CD4-positive, alpha-beta T cell treated with Interleukin-10 for 1 hour (primary cell): ENCODE measurements at regions not wholly inside any gene's neighbourhood (a gene's known extent, or its start where the extent isn't known, plus 50 kb on each side); places are given as distances from the start of the nearest gene placed in this dataset.

Source experiments
- DNase-seq: peaks from one replicate; pipeline ENCODE4 v3.0.0-alpha.2; 2020

DNA sequence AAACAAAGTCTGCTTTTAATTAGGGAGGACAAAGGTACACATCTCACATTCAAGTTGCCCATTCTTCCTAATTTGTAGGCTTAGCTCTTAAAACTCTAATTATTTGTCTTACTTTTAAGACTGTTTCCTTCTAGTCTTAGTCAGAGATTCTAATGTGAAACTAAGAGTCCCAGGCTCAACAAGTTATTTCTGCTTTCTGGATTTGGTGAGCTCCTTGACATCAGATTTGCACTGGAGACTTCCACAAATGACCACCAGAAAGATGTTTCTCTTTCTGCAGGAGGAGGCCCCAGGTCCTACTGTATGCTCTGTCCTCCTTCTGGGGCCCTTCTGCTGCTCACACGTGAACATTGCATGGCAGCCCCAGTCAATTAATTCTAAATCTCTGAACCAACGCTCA lies 194.2 kb upstream of the JUN start:
- DNase-seq: no peak

DNA sequence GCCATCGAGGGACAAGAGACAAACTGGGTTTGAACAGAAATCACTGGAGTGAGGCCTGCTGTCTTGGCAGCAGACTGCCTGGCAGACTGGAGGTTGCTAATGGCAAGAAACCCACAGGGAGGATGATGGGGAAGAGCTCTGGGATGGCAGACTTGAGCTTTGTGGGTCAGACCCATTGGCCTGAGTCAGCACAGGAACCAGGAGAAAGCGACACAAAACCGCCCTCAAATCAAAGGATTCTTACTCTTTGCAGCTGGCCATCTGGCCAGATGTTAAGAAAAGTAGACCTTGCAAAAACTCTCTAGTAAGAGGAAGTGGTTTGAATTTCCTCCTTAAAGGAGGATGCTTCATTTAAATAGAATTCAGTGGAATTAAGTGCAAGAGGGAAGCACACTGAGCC lies 195.2 kb upstream of the JUN start:
- DNase-seq: no peak

DNA sequence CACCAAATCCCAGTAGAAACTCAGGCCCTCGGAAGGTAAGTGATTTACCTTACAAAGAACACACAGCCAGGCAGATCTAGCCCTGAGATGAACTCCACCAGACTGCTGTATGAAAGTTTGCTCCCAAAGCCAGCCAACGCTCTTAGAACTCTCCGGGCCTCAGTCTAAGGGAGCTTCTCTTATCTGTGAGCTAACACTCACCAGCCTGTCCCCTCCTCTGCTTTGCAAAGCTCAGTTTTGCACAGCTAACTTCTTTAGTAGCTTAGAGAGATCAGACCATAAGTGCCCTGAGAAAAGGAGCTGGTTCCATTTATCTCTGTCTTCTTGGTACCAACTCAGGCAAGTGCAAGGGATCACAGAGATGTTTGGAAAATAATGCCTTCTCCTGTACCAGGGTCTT lies 195.8 kb upstream of the JUN start:
- DNase-seq: no peak

DNA sequence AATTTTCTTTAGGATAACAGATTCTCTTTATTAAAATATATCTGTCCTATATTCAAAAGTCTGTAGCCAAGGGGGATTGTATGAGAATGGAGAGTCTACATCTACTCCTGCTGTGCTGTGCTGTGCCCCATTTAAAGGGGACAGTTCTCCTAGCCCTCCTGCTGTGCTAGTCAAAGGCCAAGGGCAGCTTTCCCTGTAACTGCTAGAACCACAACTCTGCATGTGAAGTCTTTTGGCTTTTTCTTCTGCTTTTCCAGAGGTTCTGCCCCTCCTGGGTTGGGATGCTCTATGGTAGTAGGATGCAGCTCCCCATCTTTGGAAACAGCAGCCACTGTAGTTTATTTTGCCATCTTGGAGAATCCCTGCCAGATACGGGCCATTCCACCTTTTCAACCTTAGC lies 197.5 kb upstream of the JUN start:
- DNase-seq: no peak

DNA sequence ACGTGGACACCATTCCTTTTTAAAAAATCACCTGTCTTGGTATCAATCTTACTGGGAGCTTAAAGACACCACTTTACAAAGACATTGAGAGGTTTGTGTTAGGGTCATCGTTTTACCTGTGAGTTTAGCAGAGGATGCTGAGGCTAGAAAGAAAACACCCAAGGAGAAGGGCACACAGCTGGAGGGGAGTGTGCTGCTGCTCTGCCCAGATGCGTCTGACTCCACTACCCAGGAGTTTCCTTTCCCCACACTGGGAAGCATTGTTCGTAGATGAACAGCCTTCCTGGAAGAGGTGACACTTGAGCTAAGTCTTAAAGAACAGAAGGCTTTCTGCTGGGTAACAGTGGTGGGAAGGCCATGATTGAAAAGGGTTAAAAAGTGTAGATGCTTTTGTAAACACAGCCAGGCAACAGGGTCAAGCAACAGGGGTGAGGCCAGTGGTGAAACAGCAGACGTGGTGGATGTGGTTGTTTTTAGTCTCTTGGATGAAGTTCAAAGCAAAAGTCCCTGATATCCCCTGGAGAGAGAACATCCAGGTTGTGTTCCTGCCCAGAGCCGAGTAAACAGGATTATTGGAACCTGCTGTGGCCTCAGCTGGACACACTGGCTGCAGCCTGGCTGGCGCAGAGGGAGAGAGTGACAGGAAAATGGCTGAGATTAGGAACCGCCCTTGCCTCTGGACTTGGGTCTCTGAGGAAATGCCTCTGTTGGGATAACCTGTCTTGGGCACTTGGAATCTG lies 198.6 kb upstream of the JUN start:
- no peak for DNase-seq

DNA sequence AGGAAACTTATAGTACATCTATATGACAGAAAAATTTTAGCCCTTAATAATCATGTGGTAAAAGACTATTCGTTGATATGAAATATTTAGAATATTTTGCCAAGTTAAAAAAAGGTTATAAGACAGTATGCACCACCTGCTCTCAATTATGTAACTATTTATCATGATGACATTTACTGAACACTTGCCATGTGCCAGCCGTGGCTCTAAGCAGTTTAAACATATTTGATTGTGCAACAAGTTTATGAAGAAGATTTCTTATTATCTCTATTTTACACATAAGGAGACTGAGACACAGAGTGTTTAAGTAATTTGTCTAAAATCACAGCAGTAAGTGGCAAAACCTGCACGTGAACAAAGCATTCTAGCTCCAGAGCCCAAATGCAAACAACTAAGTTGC lies 199.3 kb upstream of the JUN start:
- DNase-seq: no peak

DNA sequence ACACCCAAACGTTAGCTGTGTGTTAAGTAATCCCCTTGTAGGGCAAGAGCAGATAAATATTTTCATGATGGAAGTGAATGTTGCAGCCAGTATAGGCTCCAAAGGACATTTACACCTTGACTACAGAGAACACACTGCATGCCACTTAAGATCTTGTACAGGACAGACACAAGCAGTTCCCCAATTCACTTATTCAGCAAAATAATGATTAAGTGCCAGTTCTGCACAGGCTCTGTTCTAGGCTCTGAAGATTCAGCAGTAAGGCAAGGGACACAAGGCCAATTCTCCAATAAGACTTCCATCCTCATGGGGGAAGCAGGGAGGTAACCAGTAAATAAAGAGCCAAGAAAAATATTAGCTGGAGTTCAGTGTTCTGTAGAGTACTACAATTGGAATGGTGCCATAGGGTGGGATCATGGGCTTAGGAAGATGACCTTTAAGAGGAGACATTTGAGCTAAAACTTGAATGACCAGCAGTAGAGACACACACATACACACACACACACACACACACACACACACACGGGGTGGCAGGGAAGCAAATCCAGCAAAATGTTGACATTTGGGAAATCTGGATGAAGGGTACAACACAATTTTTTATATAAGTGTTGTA lies 199.9 kb upstream of the JUN start:
- no peak for DNase-seq

DNA sequence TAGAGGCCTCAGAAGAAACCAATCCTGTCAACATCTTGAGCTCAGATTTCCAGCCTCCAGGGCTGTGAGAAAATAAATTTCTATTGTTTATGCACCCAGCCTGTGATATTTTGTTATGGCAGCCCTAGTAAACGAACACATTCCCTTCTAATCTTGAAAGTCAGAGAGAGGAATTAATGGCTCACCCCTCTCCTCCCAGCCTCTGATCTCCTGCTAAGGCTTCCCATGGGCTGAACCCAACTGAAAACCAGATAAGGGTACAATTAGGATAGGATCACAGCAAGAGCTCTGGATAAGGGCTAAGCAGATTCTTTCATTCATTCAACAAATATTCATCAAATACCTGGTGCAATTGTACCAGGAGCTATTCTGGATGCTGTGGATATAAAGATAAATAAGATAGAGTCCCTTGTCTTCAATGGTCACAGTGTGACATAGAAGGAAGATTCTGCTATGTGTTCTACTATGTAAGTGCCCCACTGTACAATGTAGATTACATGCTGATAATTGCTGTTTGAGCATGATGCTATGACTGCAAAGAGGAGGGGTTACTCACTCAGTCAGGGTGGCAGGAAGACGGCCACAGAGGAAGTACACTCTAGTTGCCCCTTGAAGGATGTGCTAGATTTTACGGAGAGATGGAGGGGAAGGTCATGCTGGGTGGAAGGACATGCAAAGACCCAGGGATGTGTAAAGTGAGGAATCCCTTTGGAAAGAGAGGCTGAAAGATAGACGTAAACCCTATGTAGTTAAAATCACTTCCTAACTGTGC lies 203.3 kb upstream of the JUN start:
- peak; percentile 18 for DNase-seq

DNA sequence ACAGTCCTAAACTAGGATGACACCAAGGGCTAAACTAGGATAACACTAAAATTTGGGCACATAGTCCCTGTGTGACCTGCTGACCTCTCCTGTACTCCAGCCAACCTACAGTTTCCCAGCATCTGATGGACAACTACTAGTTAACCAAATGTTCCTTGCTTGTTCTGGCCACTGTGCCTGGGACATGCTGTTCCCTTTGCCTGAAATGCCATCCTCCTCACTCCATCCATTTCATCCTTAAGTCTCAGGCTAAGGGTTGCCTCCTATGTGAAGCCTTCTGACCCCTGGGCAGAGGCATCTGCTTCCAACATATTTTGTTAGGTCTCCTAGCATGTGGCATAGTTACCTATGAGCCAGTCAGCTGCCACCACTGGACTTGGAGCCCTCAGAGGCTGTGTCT lies 204.9 kb upstream of the JUN start:
- no peak for DNase-seq

DNA sequence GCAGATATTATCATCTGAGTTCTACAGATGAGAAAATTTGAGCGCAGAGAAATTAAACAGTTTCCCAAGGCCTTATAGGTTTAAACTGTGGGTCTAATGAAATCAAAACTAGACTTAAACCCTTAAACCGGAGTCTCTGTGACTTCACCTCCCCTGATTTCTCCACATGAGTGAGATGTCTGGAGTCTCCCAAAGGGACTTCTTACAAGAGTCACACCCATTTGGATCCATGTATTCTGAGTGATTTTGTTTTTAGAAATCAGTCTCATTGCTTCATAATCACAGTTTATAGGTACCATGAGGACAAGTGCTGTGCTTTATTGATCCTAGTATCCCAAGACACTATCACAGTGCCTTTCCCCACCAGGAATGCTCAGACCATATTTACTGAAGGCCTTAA lies 206.0 kb upstream of the JUN start:
- DNase-seq: no peak

DNA sequence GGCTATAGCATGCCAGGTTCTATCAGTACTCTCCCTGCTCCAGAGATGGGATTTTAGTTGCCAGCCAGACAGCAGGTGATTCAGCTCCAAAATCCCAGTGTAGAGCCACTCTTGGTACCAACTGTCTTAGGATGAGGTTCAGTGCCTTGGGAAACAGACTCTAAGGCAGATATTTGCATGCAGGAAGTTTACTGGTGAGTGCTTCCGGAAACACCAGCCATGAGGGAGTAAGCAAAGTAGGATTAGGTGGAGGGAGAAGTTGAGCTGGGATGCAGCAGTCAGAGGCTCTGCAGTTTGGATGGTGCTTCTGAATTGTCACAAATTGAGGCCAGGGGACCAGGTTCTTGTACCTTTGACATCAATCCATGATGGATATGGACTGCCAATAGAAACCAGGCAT lies 207.5 kb upstream of the JUN start:
- no peak for DNase-seq

DNA sequence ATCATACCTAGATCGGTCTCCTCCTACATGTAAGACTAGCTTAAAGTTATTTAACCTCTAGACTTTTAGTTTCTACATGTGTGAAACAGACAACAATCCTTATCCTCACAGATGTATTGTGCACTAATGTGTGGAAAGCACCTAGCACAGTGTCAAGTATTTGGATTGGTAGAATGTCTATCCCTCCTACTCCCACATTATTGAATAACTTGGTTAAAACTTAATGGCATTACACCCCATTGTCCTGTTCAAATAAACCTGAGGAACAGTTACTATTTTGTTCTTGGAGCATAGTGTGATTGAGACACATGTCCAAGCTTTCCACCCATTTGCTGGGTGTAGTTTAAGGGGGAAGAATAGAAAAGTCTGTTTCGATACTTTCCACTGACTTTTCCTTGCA lies 208.8 kb upstream of the JUN start:
- no peak for DNase-seq

DNA sequence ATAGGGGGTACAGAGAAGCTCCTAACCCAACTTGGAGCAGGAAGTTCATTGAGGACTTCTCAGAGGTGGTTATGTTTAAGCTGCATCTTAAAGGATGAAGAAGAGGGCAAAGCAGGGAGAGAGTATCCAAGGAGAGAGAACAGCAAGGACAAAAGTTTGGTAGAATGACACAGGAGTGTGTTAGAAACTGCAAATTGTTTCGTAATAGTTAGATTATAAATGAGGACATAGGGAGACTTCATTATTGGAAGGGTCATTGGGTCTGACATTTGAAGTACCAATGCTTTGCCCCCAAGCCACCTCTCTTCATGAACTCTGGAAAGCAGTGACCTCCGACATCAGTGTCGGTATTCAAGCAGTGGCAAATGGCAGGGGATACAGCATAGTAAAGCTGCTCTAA lies 209.6 kb upstream of the JUN start:
- DNase-seq: no peak

DNA sequence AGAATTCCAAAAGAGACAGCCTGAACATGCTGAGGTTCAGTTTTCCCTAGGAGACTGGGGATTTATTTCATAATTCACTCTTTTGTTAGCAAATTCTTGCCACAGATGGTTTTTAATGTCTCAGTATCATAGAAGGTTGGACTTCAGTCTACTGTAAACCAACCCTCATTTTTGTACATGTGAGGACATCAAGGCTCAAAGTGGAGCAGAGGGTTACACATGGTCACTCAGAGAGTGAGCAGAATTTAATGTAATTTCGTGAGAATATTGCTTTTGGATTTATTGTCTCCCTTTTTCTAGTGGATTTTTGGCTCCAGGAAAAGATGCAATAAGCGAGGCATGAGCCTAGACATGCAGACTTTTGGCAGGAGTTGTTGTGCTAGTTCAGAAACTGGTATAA lies 210.8 kb upstream of the JUN start:
- DNase-seq: no peak

DNA sequence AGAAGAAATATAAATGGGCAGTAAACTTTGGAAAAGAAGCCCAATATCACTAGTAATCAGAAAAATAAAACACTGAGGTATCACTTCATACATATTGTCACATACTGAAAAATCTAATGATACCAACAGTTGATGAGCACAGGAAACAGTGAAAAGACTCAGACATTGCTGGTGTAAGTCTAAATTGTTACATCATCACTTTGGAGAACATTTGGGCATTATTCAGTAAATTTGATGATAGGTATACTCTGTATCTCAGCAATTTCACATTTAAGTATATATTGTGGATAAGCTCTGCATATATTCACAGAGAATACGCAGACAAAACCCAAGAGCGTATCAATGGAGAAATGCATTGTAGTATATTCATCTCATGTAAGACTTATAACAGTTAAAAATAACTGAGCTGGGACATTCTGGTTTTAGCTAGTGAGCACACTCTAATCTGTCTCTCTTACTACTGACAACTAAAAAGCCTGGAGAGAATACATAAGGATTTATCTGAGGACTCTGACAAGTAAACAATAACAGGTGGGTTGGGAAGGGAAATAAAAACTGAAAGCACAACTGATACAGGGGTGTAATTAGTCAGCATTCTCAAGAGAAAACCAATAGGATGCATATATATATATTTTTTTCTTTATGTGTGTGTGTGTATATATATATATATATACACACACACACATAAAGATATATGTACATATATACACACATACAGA lies 212.7 kb upstream of the JUN start:
- DNase-seq: no peak

DNA sequence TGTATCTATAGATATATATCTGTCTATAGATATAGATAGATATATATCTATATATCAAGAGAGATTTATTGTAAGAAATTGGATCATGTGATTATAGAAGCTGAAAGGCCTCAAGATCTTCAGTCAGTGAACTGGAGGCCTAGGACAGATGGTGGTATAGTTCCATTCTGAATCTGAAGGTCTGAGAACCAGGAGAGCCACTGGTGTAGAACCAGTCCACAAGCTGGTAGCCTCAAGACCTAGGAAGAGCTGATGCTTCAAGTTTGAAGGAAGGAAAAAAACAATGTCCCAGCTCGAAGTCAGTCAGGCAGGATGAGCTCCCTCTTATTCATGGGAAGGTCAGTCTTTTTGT lies 213.2 kb upstream of the JUN start:
- no peak for DNase-seq

DNA sequence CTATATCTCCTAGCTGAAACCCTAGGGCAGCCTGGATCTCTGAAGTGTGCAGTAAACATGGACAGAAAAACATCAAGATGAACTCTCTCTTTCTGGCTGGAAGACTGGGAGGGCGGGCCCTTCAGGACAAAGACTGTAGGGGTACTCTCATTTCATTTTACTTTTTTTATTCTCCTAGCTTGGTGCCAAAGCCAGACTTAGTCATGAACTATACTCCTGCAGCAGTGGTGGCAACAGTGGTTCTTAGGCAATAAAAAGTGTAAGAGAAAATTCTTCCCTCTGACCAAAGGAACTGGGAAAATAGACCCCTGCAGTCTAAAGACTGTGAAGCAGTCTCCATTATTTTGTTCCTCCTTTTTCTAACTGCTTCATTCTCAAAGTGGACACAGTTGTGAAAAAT lies 213.8 kb upstream of the JUN start:
- DNase-seq: no peak

DNA sequence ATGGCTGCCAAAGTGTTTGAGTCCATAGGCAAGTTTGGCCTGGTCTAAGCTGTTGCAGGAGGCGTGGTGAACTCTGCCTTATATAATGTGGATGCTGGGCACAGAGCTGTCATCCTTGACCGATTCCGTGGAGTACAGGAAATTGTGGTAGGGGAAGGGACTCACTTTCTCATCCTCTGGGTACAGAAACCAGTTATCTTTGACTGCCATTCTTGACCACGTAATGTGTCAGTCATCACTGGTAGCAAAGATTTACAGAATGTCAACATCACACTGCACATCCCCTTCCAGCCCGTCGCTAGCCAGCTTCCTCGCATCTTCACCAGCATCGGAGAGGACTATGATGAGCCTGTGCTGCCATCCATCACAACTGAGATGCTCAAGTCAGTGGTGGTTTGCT lies 215.8 kb upstream of the JUN start:
- DNase-seq: no peak

DNA sequence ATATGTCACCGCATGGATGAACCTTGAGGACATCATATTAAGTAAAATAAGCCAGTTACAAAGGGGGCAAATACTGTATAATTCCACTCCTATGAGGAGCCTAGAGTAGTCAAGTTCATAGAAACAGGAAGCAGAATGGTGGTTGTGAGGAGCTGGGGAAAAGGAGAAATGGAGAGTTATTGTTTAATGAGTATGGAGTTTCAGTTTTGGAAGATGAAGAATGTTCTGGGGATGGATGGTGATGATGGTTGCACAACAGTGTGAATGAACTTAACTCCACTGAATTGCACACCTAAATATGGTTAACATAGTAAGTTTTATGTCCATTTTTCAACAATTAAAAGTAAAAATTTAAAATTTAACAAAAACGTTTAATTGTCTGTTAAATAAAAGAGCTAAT lies 220.9 kb upstream of the JUN start:
- no peak for DNase-seq

DNA sequence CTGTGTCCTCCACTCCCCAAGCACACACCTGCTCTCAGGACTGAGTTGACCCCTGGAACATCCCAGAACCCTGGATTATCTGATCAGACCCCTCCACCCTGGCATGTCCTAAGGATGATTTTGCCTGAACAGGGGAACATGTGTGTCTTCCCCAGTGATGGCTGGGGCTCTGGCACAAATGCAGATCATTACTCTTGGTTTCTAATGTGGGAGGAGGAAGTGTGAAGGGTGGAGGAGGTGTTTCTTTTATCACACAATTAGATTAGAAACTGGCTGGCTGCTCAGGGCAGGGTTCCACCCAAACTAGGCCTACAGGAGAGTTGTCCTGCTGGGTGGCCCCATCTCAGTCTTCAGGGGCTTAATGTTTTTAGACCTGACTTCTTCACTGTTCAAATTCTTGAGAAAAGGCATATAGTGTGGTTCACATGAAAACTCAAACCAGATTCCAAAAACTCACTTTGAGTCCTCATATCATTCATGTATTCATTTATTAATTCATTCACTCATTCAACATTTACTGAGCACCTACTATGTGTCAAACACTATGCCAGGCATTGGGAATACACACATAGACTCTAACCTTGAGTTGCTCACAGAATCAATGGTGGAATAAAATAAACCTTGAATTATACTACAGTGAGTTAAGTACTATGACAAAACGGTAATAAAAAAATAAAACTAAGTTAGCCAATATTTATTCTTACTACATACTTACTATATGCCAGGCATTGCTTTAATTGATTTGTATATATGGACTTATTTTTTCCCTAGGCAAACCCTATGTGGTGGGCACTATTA lies 221.8 kb upstream of the JUN start:
- peak; percentile 19 for DNase-seq

DNA sequence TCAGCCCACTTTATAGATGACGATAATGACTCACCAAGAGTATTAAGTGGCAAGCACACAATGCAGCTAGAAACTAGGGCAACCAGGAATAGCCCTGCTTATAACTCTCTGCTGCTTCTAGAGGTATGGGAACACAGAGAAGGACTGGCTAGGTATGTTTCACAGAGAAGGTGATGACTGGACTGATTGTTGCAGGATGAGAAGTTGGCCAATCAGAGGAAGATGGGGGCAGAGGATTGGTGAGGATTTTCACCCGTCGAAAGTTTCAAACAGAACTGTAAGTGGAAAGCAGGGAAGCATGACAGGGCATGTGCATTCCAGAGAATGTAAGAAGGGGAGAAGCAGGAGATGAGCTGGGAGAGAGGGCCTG lies 222.4 kb upstream of the JUN start:
- DNase-seq: no peak

DNA sequence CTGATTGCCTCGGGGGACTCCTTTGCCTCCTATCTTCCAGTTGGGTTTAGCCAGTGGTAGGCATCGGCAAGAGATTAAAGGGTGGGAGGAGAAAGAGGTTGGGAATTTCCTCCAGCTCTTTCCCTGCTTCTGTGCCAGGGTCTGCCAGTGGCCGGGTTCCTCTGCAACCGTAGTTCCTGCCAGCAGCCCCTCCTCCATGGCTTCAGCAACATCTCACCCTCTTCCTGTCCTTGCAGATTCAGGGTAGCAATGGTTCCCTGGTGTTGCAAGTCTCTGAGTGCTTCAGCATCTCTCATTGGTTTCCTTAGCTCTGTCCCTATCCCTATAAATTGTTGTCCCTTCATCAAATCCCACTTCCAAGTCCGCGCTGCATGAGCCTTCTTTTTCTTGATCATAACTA lies 223.1 kb upstream of the JUN start:
- DNase-seq: no peak

DNA sequence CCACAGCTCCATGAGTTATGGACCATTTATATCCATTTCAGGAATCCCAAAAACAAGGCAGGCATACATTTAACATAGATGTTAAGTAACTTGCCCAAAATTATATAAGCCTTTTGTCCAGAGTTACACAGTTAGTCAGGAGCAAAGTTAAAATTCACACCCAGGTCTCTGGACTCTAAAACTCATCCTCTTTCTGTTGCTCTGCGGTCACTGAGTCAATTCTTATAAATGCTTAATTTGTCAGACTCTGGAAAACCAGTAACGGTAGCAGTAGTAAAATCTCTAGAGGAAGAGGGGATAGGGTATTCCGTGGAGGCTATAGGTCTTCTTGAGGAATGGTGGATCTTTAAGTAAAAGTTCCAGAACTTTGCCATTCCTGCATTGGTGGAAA lies 223.6 kb upstream of the JUN start:
- no peak for DNase-seq
